Stomach (tissue), 8 donors: ENCODE measurements at regions not wholly inside any gene's neighbourhood (a gene's known extent, or its start where the extent isn't known, plus 50 kb on each side); places are given as distances from the start of the nearest gene placed in this dataset.

Experiments used
- DNase-seq, 2 donors: peaks; one replicate each; pipeline versions ENCODE4 v3.0.0 to v3.0.0-alpha.2; 2013 to 2019
- H3K27ac ChIP-seq, 5 donors: fragments of 200-600 bp in 4 of 5; sonication (generic) in 4 of 5; one replicate each; pipeline ENCODE4 v1.5.1; 2013 to 2019; ENCODE audit warnings: mild to moderate bottlenecking in 1 of 5, moderate library complexity in 1 of 5
- H3K27me3 ChIP-seq, 3 donors: fragments of 200-600 bp; sonication (generic); one replicate each; pipeline ENCODE4 v1.5.1; 2017 to 2019; ENCODE audit warnings: mixed run types in 1 of 3
- H3K36me3 ChIP-seq, 4 donors: fragments of 200-600 bp; sonication (generic); 1 replicate in 3 of 4; 2 replicates in 1 of 4; pipeline ENCODE4 v1.5.1; 2016 to 2019
- H3K4me1 ChIP-seq, 4 donors: fragments of 200-600 bp; sonication (generic); one replicate each; pipeline ENCODE4 v1.5.1; 2016 to 2019
- H3K4me3 ChIP-seq, 4 donors: fragments of 200-600 bp; sonication (generic) in 3 of 4; one replicate each; pipeline ENCODE4 v1.5.1; 2016 to 2019; ENCODE audit warnings: mild to moderate bottlenecking in 1 of 4
- H3K9me3 ChIP-seq, 4 donors: fragments of 200-600 bp; sonication (generic); one replicate each; pipeline ENCODE4 v1.5.1; 2016 to 2019
- EP300 ChIP-seq: sonication (generic); formaldehyde crosslinking; IDR thresholded peaks from one replicate; pipeline ENCODE4 v1.6.1; 2017; ENCODE audit warnings: antibody characterized with exemption
- POLR2A ChIP-seq, 4 donors: fragments of 450-650 bp; IDR thresholded peaks; one replicate each; pipeline ENCODE4 v1.6.1; 2016; ENCODE audit warnings: antibody characterized with exemption in 4 of 4, control low read depth in 2 of 4, mild to moderate bottlenecking in 1 of 4, moderate library complexity in 1 of 4
- POLR2AphosphoS5 ChIP-seq, 3 donors: sonication (generic); formaldehyde crosslinking; IDR thresholded peaks; one replicate each; pipeline ENCODE4 v1.6.1; 2016; ENCODE audit warnings: antibody characterized with exemption in 3 of 3
- WGBS, 5 donors: extraction: QIAGEN DNeasy Blood & Tissue Kit in 3 of 5; methylation state at CpG; one replicate each; pipeline versions ENCODE4 v1.1.5 to v1.1.7; 2013 to 2018; 5-methylcytosine and 5-hydroxymethylcytosine counted together
- intact Hi-C: fragments of 100-400 bp; cut with DNase I; formaldehyde crosslinking; loops from one replicate; pipeline ENCODE4 v1.15.1; 2023; ENCODE audit warnings: low total_unique reads
- TF ChIP-seq, protein P1 (sequence below), 7 experiments: fragments of 450-650 bp in 4 of 7; fragments of 200-600 bp in 3 of 7; sonication (generic) in 3 of 7; IDR thresholded peaks; one replicate each; pipeline ENCODE4 v1.5.1; 2016 to 2019; ENCODE audit warnings: antibody characterized with exemption in 7 of 7, control low read depth in 2 of 7, mild to moderate bottlenecking in 1 of 7
- donor health status: healthy with polysubstance abuse.
- donor health status: Bipolar disorder and iron deficiency.
- donor health status: healthy.

GRCh38 chr22:17318817-17319216 is 50.4 kb upstream of the CECR2 start:
- Histone ChIP-seq H3K27ac (no peak overlapping the region), H3K27me3 (peaks cover 0 to 26% (median 0%) of the 10 kb centered on the region in 3 donors), H3K36me3 (no peaks in the 10 kb centered on the region), H3K4me1 (no peaks in the 10 kb centered on the region), H3K9me3 (no peaks in the 10 kb centered on the region), H3K4me3 (no peak overlapping the region)
- DNase-seq, result no peak
- 54 to 65% (median 57%) methylated on average over 3 of the region's 3 CpGs for WGBS, 5 donors
- TF ChIP-seq POLR2A (IDR thresholded peaks at IDR 0.05) (no peak), EP300 (no peak), POLR2AphosphoS5 (IDR thresholded peaks at IDR 0.05) (no peak)
- TF ChIP-seq, protein P1, sequence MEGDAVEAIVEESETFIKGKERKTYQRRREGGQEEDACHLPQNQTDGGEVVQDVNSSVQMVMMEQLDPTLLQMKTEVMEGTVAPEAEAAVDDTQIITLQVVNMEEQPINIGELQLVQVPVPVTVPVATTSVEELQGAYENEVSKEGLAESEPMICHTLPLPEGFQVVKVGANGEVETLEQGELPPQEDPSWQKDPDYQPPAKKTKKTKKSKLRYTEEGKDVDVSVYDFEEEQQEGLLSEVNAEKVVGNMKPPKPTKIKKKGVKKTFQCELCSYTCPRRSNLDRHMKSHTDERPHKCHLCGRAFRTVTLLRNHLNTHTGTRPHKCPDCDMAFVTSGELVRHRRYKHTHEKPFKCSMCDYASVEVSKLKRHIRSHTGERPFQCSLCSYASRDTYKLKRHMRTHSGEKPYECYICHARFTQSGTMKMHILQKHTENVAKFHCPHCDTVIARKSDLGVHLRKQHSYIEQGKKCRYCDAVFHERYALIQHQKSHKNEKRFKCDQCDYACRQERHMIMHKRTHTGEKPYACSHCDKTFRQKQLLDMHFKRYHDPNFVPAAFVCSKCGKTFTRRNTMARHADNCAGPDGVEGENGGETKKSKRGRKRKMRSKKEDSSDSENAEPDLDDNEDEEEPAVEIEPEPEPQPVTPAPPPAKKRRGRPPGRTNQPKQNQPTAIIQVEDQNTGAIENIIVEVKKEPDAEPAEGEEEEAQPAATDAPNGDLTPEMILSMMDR (IDR thresholded peaks at IDR 0.05), result no peak
- intact Hi-C loops, result no loop called here

- 51 to 67% (median 62%) methylated on average over 7 of the region's 7 CpGs for WGBS, 5 donors
- H3K27me3 ChIP-seq, result peaks cover 0 to 30% (median 0%) of the 10 kb centered on the region in 3 donors
- H3K27ac ChIP-seq, result no peak overlapping the region
- no peak for TF ChIP-seq POLR2AphosphoS5 (IDR thresholded peaks at IDR 0.05)
- TF ChIP-seq, protein P1 (IDR thresholded peaks at IDR 0.05), result no peak
- no peak for TF ChIP-seq POLR2A (IDR thresholded peaks at IDR 0.05)
- TF ChIP-seq EP300, result no peak
- no peaks in the 10 kb centered on the region for H3K9me3 ChIP-seq
- H3K36me3 ChIP-seq, result no peaks in the 10 kb centered on the region
- peak in 1 of 2 donors; percentile 11 for DNase-seq
- intact Hi-C loops, result no loop called here
- H3K4me3 ChIP-seq, result no peak overlapping the region
- H3K4me1 ChIP-seq, result no peaks in the 10 kb centered on the region
Observed at GRCh38 chr22:17315310-17315709, 54.0 kb upstream of the CECR2 start.

DNA sequence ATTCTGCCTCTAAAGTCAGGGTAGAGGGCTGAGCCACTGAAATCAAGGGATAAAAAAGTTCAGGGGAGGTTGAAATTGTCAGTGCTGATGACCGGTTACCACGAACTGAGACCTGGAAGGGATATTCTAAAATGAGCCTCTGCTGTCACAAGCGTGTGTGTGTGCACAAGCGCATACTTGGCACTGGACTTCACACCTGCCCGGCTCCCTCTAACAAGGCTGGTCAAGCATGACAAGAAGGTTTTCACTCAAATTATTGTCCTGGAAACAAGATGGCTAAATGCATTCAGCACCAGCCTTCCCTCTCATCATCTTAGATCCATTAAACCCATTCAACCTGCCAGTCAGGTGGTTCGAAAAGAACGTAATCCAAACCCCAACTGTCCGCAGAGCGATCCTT is 54.8 kb upstream of the CECR2 start:
- Histone ChIP-seq H3K4me3 (no peak overlapping the region), H3K4me1 (no peaks in the 10 kb centered on the region), H3K27me3 (peaks cover 0 to 30% (median 0%) of the 10 kb centered on the region in 3 donors), H3K9me3 (no peaks in the 10 kb centered on the region), H3K36me3 (no peaks in the 10 kb centered on the region), H3K27ac (no peak overlapping the region)
- intact Hi-C loops, result no loop called here
- TF ChIP-seq, protein P1 (IDR thresholded peaks at IDR 0.05), result no peak
- TF ChIP-seq POLR2AphosphoS5 (IDR thresholded peaks at IDR 0.05) (no peak), EP300 (no peak), POLR2A (IDR thresholded peaks at IDR 0.05) (no peak)
- 78 to 87% (median 86%) methylated on average over 9 of the region's 9 CpGs for WGBS, 5 donors
- peak in 1 of 2 donors; percentile 14 for DNase-seq

DNA sequence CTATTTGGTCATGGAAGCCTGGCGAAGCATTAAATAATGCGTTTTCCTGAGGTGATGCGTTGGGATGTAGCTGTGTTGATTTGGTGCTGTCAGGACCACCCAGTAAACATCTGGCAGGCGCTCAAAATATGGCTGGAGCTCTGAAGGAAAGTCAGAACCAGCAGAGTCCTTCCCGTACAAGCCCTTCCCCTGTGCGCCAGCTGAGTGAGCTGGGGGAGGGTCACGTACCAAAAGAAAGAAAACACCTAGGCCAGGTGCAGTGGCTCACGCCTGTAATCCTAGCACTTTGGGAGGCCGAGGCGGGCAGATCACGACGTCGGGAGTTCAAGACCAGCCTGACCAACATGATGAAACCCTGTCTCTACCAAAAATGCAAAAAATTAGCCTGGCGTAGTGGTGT is 55.6 kb upstream of the CECR2 start:
- 80 to 87% (median 82%) methylated on average over 11 to 14 of the region's 14 CpGs for WGBS, 5 donors

More for the DNA sequence above, 55.6 kb upstream of the CECR2 start:
- no peak overlapping the region for H3K4me3 ChIP-seq
- H3K27ac ChIP-seq, result no peak overlapping the region
- no peaks in the 10 kb centered on the region for H3K36me3 ChIP-seq
- no peaks in the 10 kb centered on the region for H3K4me1 ChIP-seq
- H3K27me3 ChIP-seq, result peaks cover 0 to 30% (median 0%) of the 10 kb centered on the region in 3 donors
- no peaks in the 10 kb centered on the region for H3K9me3 ChIP-seq
- TF ChIP-seq POLR2AphosphoS5 (IDR thresholded peaks at IDR 0.05), result no peak
- TF ChIP-seq POLR2A (IDR thresholded peaks at IDR 0.05), result no peak
- TF ChIP-seq EP300, result no peak
- TF ChIP-seq, protein P1 (IDR thresholded peaks at IDR 0.05), result no peak
- intact Hi-C loops, result no loop called here
- DNase-seq, result peak in 1 of 2 donors; percentile 16
